Lower lobe of right lung (tissue), 2 donors: ENCODE measurements at regions not wholly inside any gene's neighbourhood (a gene's known extent, or its start where the extent isn't known, plus 50 kb on each side); places are given as distances from the start of the nearest gene placed in this dataset.
A peak's percentile ranks its signal among the peaks of the same experiment; 100 is the strongest.

ENCODE experiments used
- ATAC-seq, 2 donors: fragments of 200-7000 bp; cut with Tn5 transposase; one replicate each; pipeline ENCODE4 v1.9.1; 2020 to 2022; ENCODE audit warnings: mild to moderate bottlenecking in 2 of 2, moderate library complexity in 2 of 2
- DNase-seq: peaks from one replicate; pipeline ENCODE4 v3.0.0-alpha.2; 2020
- H3K27ac ChIP-seq: fragments of 200-600 bp; one replicate; pipeline ENCODE4 v1.8.0; 2022
- H3K27me3 ChIP-seq: fragments of 200-600 bp; one replicate; pipeline ENCODE4 v1.8.0; 2022; ENCODE audit warnings: low read depth
- H3K36me3 ChIP-seq: fragments of 200-600 bp; one replicate; pipeline ENCODE4 v1.8.0; 2022; ENCODE audit warnings: mild to moderate bottlenecking
- H3K4me1 ChIP-seq: fragments of 200-600 bp; one replicate; pipeline ENCODE4 v1.8.0; 2022
- H3K4me3 ChIP-seq: fragments of 200-600 bp; one replicate; pipeline ENCODE4 v1.8.0; 2022; ENCODE audit warnings: mild to moderate bottlenecking
- H3K9me3 ChIP-seq: fragments of 200-600 bp; one replicate; pipeline ENCODE4 v1.8.0; 2022
- intact Hi-C: fragments of 100-400 bp; cut with DNase I; formaldehyde crosslinking; loops from one replicate; pipeline ENCODE4 v1.11.0; 2022
- TF ChIP-seq, protein P1 (sequence below): fragments of 200-600 bp; IDR thresholded peaks from one replicate; pipeline ENCODE4 v1.8.0; 2022; ENCODE audit warnings: antibody characterized with exemption, mild to moderate bottlenecking
- donor health status: DM: no; HTN: yes; CAD: no; lungs with severe emphysema.

DNA sequence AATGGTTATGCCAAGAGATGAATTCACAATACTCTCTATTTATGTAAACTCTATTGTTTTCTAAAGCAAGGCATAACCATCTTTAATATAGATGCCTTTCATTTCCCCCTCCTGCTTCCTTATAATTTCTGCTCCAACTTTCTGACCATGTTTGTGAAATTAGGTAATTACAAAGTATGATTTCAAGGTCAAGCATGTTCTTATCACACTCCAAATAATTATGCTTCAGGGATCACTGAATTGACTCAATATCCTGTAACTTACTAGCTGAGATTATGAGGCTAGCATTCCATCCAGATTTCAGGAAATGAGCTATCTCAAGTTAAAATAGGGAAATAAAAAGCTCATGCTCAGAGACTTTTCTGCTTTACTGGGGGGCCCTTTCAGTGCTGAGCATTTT, 655.9 kb upstream of the IGFBP3 start:
- ATAC-seq, result no peak
- intact Hi-C loops, result no loop called here

DNA sequence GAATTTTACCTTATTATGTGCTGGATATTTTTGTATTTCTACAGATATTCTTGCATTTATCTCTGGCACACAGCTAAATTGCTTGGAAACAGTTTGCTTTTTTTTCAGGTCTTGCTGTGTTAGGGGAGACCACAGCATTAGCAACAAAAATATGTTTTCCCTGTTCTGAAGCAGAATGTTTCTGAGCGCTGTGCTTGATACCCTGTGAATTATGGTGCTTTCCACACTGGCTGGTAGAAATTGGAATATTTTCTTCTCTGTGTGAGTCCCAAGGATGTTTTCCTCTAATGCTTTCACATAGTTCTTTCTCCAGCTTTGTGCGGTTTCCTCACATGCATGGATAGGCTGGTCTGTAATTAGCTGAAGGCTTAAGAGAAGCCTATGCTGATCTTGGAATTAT, 651.6 kb upstream of the IGFBP3 start:
- no peaks in the 10 kb centered on the region for H3K4me1 ChIP-seq
- H3K9me3 ChIP-seq, result no peaks in the 10 kb centered on the region
- no peaks in the 10 kb centered on the region for H3K36me3 ChIP-seq
- H3K27ac ChIP-seq, result no peak overlapping the region
- H3K27me3 ChIP-seq, result no peaks in the 10 kb centered on the region
- DNase-seq (no peak), ATAC-seq (no peak)
- no peak overlapping the region for H3K4me3 ChIP-seq
- TF ChIP-seq, protein P1, sequence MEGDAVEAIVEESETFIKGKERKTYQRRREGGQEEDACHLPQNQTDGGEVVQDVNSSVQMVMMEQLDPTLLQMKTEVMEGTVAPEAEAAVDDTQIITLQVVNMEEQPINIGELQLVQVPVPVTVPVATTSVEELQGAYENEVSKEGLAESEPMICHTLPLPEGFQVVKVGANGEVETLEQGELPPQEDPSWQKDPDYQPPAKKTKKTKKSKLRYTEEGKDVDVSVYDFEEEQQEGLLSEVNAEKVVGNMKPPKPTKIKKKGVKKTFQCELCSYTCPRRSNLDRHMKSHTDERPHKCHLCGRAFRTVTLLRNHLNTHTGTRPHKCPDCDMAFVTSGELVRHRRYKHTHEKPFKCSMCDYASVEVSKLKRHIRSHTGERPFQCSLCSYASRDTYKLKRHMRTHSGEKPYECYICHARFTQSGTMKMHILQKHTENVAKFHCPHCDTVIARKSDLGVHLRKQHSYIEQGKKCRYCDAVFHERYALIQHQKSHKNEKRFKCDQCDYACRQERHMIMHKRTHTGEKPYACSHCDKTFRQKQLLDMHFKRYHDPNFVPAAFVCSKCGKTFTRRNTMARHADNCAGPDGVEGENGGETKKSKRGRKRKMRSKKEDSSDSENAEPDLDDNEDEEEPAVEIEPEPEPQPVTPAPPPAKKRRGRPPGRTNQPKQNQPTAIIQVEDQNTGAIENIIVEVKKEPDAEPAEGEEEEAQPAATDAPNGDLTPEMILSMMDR, result no peak
- intact Hi-C loops, result no loop called here

More for the DNA sequence above, 655.9 kb upstream of the IGFBP3 start:
- no peaks in the 10 kb centered on the region for H3K36me3 ChIP-seq
- DNase-seq, result no peak
- H3K27me3 ChIP-seq, result no peaks in the 10 kb centered on the region
- no peak overlapping the region for H3K4me3 ChIP-seq
- H3K9me3 ChIP-seq, result no peaks in the 10 kb centered on the region
- H3K4me1 ChIP-seq, result no peaks in the 10 kb centered on the region
- TF ChIP-seq, protein P1, result no peak
- H3K27ac ChIP-seq, result no peak overlapping the region

DNA sequence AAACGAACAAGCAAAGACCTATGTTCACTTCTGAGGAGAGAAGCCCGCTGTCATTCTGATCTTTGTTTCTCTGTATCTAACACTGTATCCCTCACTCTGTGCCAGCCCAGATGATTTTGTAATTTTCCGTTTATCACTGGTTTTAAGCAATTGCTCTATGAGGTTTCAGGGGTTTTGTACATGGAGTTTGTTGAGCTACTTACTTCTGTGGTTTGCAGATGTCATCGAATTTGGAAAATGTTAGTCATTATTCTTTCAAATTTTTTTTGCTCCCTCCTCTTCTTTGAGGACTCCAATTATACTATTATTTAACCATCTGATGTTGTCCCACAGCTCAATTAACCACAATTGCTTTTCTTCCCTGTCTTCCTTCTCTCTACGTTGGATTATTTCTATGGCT, 650.9 kb upstream of the IGFBP3 start:
- ATAC-seq, result no peak
- intact Hi-C loops, result no loop called here

DNA sequence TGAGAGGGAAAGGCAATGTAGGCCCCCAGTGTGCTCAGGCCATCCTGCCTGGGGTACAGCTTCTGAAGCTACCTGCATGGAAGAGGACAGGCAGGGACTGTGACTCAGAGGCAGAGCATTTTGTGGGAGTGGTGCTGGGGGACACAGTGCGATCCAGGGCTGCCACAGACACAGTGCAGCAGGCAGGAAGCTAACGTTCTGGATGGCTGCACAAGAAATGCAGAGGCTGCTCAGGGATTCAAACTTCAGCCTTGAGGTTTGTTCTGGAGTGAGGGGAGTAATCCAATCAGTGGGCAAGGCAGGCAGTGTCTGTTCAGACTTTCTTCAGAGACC, 648.0 kb upstream of the IGFBP3 start:
- no peak overlapping the region for H3K27ac ChIP-seq
- intact Hi-C loops, result no loop called here
- no peaks in the 10 kb centered on the region for H3K27me3 ChIP-seq
- no peaks in the 10 kb centered on the region for H3K36me3 ChIP-seq
- H3K4me3 ChIP-seq, result no peak overlapping the region
- H3K9me3 ChIP-seq, result no peaks in the 10 kb centered on the region
- ATAC-seq (peak; percentile 33 to 50), DNase-seq (no peak)
- no peaks in the 10 kb centered on the region for H3K4me1 ChIP-seq
- TF ChIP-seq, protein P1, result no peak

More for the DNA sequence above, 650.9 kb upstream of the IGFBP3 start:
- H3K4me3 ChIP-seq, result no peak overlapping the region
- no peak overlapping the region for H3K27ac ChIP-seq
- H3K4me1 ChIP-seq, result no peaks in the 10 kb centered on the region
- TF ChIP-seq, protein P1, result no peak
- H3K36me3 ChIP-seq, result no peaks in the 10 kb centered on the region
- H3K9me3 ChIP-seq, result no peaks in the 10 kb centered on the region
- no peaks in the 10 kb centered on the region for H3K27me3 ChIP-seq
- no peak for DNase-seq

DNA sequence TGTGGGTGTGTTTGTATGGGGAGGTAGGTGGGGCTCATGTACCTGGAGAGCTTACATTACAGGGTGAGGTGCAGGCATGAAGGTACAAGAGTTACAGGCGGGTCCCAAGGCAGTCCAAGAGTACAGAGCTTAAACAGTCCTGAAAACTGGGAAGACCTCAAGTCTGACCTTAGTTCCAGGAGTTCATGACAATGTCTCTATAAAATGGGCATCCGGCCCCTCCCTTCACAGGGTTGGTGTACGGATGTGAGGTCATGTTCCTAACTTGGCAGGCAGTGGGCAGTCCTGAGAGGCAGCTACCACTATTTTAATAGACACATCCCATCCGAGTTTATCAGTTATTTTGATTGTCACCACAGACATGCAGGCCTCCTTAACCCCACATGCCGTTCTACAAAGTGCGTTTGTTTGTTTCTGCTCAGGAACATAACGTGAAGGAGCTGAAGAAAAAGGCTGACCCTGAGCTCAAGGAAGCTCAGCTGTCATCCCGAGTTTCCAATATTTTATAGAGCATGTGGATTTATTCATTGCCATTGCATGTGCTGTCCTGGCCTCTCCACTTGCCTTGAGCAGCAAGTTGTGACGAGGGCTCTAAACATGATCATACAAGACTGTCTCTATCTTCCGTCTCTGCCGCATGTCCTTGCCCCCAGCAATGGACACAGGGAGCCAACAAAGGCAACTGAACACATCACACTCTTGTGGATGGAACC, 647.5 kb upstream of the IGFBP3 start:
- no peak overlapping the region for H3K4me3 ChIP-seq
- no peaks in the 10 kb centered on the region for H3K36me3 ChIP-seq
- H3K4me1 ChIP-seq, result no peaks in the 10 kb centered on the region
- ATAC-seq (no peak), DNase-seq (no peak)
- TF ChIP-seq, protein P1, result no peak
- no peak overlapping the region for H3K27ac ChIP-seq
- no peaks in the 10 kb centered on the region for H3K27me3 ChIP-seq
- intact Hi-C loops, result no loop called here
- H3K9me3 ChIP-seq, result no peaks in the 10 kb centered on the region
